ENCODE measurements at regions not wholly inside any gene's neighbourhood (a gene's known extent, or its start where the extent isn't known, plus 50 kb on each side); places are given as distances from the start of the nearest gene placed in this dataset.

DNA sequence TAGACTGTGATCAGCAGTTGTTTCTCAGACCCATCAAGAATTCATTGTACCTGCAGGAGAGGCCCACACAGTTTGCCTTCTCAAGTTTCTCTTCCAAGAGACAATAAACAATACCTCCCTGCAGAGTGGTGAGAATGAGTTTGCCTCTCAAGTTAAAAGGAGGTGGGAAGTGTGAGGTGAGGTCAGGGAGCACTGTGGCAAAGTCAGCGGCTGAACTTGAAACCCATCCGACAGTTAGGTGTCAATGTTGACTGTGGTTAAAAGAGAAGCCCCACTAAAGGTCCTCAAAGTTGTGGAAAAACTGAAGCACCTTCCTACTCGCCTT is 72.9 kb upstream of the TSC22D1 start (continued):
- TF ChIP-seq, protein P1, sequence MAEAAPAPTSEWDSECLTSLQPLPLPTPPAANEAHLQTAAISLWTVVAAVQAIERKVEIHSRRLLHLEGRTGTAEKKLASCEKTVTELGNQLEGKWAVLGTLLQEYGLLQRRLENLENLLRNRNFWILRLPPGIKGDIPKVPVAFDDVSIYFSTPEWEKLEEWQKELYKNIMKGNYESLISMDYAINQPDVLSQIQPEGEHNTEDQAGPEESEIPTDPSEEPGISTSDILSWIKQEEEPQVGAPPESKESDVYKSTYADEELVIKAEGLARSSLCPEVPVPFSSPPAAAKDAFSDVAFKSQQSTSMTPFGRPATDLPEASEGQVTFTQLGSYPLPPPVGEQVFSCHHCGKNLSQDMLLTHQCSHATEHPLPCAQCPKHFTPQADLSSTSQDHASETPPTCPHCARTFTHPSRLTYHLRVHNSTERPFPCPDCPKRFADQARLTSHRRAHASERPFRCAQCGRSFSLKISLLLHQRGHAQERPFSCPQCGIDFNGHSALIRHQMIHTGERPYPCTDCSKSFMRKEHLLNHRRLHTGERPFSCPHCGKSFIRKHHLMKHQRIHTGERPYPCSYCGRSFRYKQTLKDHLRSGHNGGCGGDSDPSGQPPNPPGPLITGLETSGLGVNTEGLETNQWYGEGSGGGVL (tag by site-specific recombination; IDR thresholded peaks at IDR 0.05), result no peak
- TF ChIP-seq, protein P2, sequence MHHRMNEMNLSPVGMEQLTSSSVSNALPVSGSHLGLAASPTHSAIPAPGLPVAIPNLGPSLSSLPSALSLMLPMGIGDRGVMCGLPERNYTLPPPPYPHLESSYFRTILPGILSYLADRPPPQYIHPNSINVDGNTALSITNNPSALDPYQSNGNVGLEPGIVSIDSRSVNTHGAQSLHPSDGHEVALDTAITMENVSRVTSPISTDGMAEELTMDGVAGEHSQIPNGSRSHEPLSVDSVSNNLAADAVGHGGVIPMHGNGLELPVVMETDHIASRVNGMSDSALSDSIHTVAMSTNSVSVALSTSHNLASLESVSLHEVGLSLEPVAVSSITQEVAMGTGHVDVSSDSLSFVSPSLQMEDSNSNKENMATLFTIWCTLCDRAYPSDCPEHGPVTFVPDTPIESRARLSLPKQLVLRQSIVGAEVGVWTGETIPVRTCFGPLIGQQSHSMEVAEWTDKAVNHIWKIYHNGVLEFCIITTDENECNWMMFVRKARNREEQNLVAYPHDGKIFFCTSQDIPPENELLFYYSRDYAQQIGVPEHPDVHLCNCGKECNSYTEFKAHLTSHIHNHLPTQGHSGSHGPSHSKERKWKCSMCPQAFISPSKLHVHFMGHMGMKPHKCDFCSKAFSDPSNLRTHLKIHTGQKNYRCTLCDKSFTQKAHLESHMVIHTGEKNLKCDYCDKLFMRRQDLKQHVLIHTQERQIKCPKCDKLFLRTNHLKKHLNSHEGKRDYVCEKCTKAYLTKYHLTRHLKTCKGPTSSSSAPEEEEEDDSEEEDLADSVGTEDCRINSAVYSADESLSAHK (tag by site-specific recombination; IDR thresholded peaks at IDR 0.05), result peak; percentile 42; the same call in 1 of the 2 replicates
- TF ChIP-seq ZNF292 (tag by site-specific recombination; IDR thresholded peaks at IDR 0.05; ENCODE audit: borderline replicate concordance, low read depth), result no peak
- TF ChIP-seq ZNF433 (tag by site-specific recombination; IDR thresholded peaks at IDR 0.05; ENCODE audit: low read depth), result no peak
- no peak for TF ChIP-seq KLF16 (tag by site-specific recombination; IDR thresholded peaks at IDR 0.05)
- TF ChIP-seq ZNF664 (tag by site-specific recombination; IDR thresholded peaks at IDR 0.05), result no peak
- TF ChIP-seq, protein P3, sequence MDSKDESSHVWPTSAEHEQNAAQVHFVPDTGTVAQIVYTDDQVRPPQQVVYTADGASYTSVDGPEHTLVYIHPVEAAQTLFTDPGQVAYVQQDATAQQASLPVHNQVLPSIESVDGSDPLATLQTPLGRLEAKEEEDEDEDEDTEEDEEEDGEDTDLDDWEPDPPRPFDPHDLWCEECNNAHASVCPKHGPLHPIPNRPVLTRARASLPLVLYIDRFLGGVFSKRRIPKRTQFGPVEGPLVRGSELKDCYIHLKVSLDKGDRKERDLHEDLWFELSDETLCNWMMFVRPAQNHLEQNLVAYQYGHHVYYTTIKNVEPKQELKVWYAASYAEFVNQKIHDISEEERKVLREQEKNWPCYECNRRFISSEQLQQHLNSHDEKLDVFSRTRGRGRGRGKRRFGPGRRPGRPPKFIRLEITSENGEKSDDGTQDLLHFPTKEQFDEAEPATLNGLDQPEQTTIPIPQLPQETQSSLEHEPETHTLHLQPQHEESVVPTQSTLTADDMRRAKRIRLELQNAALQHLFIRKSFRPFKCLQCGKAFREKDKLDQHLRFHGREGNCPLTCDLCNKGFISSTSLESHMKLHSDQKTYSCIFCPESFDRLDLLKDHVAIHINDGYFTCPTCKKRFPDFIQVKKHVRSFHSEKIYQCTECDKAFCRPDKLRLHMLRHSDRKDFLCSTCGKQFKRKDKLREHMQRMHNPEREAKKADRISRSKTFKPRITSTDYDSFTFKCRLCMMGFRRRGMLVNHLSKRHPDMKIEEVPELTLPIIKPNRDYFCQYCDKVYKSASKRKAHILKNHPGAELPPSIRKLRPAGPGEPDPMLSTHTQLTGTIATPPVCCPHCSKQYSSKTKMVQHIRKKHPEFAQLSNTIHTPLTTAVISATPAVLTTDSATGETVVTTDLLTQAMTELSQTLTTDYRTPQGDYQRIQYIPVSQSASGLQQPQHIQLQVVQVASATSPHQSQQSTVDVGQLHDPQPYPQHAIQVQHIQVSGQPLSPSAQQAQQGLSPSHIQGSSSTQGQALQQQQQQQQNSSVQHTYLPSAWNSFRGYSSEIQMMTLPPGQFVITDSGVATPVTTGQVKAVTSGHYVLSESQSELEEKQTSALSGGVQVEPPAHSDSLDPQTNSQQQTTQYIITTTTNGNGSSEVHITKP (tag by site-specific recombination; IDR thresholded peaks at IDR 0.05), result peak; percentile 29; the same call in 1 of the 2 replicates

DNA sequence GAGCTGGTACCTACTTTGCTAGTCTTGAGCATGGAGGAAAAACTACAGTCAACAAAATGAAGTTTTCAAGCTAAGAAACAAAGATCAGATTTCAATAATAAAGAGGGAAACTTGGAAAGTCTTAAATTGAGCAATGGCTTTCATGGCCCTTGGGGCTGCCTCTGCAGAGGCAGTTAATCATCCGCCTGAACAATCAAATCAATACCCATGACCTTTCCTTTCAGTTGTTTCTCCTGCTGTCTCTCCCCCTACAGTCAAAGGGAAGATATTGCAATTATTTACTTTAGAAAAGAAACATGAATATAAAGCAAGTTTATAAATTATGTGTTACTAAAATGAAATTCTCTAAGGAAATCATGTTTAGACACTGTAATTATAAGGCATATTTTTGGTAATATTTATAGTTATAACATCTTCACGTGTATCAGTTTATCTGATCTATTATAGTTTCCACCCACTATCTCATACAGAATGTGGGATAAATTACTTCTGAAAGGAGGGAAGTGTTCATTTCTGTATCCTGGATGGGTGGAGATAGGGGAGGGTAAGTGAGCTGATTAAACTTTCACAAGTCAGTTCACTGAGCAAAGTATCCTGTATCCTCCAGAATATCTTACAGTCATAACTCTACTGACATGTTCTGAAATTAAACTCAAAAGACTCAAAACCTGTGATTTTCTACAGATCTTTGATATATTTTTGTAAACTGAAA is 72.4 kb upstream of the TSC22D1 start:
- no peak overlapping the region for H3K4me3 ChIP-seq (ENCODE audit: low read depth, low read length)
- CTCF ChIA-PET, result interaction anchor here (0.6 to 0.9 kb wide), 3 partner anchors 10 to 66 kb away, joined by 3 read pairs; no protein-coding TSS in a partner anchor
- POLR2A ChIA-PET, result no interaction called here
- TF ChIP-seq, protein P3 (tag by site-specific recombination; IDR thresholded peaks at IDR 0.05), result no peak
- TF ChIP-seq SCRT2 (tag by site-specific recombination; IDR thresholded peaks at IDR 0.05) (no peak), ZXDB (tag by site-specific recombination; IDR thresholded peaks at IDR 0.05) (no peak), ZNF239 (tag by site-specific recombination; IDR thresholded peaks at IDR 0.05) (no peak), BCL11B (tag by site-specific recombination; IDR thresholded peaks at IDR 0.05; ENCODE audit: low read depth) (no peak), TCF7L2 (IDR thresholded peaks at IDR 0.05; ENCODE audit: borderline replicate concordance, low read depth, low read length) (no peak), ZNF10 (tag by site-specific recombination; IDR thresholded peaks at IDR 0.05) (no peak), ZBTB20 (tag by site-specific recombination; IDR thresholded peaks at IDR 0.05) (no peak), ZNF416 (tag by site-specific recombination; IDR thresholded peaks at IDR 0.05) (no peak), ZNF19 (tag by site-specific recombination; IDR thresholded peaks at IDR 0.05; ENCODE audit: low read depth) (no peak), OVOL3 (tag by site-specific recombination; IDR thresholded peaks at IDR 0.05) (no peak), FEZF1 (tag by site-specific recombination; IDR thresholded peaks at IDR 0.05) (peak; percentile 63)
- TF ChIP-seq, protein P4, sequence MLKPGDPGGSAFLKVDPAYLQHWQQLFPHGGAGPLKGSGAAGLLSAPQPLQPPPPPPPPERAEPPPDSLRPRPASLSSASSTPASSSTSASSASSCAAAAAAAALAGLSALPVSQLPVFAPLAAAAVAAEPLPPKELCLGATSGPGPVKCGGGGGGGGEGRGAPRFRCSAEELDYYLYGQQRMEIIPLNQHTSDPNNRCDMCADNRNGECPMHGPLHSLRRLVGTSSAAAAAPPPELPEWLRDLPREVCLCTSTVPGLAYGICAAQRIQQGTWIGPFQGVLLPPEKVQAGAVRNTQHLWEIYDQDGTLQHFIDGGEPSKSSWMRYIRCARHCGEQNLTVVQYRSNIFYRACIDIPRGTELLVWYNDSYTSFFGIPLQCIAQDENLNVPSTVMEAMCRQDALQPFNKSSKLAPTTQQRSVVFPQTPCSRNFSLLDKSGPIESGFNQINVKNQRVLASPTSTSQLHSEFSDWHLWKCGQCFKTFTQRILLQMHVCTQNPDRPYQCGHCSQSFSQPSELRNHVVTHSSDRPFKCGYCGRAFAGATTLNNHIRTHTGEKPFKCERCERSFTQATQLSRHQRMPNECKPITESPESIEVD (tag by site-specific recombination; IDR thresholded peaks at IDR 0.05), result peak; percentile 51; the same call in 1 of the 2 replicates
- TF ChIP-seq, protein P5, sequence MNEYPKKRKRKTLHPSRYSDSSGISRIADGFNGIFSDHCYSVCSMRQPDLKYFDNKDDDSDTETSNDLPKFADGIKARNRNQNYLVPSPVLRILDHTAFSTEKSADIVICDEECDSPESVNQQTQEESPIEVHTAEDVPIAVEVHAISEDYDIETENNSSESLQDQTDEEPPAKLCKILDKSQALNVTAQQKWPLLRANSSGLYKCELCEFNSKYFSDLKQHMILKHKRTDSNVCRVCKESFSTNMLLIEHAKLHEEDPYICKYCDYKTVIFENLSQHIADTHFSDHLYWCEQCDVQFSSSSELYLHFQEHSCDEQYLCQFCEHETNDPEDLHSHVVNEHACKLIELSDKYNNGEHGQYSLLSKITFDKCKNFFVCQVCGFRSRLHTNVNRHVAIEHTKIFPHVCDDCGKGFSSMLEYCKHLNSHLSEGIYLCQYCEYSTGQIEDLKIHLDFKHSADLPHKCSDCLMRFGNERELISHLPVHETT (tag by site-specific recombination; IDR thresholded peaks at IDR 0.05), result no peak

More for the DNA sequence above, 72.4 kb upstream of the TSC22D1 start:
- H3K9me3 ChIP-seq (ENCODE audit: control insufficient read depth, insufficient read depth, low read depth, low read length), result no peaks in the 10 kb centered on the region
- no peak overlapping the region for H3K27ac ChIP-seq (ENCODE audit: extremely low read depth, low read depth, low read length)
- no peaks in the 10 kb centered on the region for H3K4me1 ChIP-seq (ENCODE audit: control insufficient read depth, insufficient read depth, low read length)
- no peaks in the 10 kb centered on the region for H3K36me3 ChIP-seq (ENCODE audit: control insufficient read depth in 2 of 2, insufficient read depth in 1 of 2, low read length in 2 of 2)
